WERI-Rb-1 (cell line): ENCODE measurements at regions not wholly inside any gene's neighbourhood (a gene's known extent, or its start where the extent isn't known, plus 50 kb on each side); places are given as distances from the start of the nearest gene placed in this dataset.
"Not testable (repeated sequence)": the region's sequence is repeated elsewhere in the genome, so short reads cannot be mapped to it uniquely, and the experiment has no call there.

Source experiments
- DNase-seq: peaks from one replicate; pipeline ENCODE4 v3.0.0-alpha.2; 2020
- H3K27ac ChIP-seq: fragments of 250-450 bp; sonication (Bioruptor Pico); 2 replicates; pipeline ENCODE4 v1.5.1; 2020; ENCODE audit warnings: mild to moderate bottlenecking, moderate library complexity
- H3K27me3 ChIP-seq: fragments of 250-450 bp; sonication (Bioruptor Pico); 2 replicates; pipeline ENCODE4 v1.5.1; 2021; ENCODE audit warnings: mild to moderate bottlenecking, low read depth, moderate library complexity; ENCODE audit not compliant: insufficient read depth, severe bottlenecking
- H3K36me3 ChIP-seq: fragments of 250-450 bp; sonication (Bioruptor Pico); 2 replicates; pipeline ENCODE4 v1.5.1; 2020; ENCODE audit warnings: mild to moderate bottlenecking, moderate library complexity
- H3K4me3 ChIP-seq: 2 replicates; pipeline ENCODE4 v1.5.1; 2011; ENCODE audit warnings: low read depth, mild to moderate bottlenecking, control low read depth, low read length
- H3K9me3 ChIP-seq: fragments of 250-450 bp; sonication (Bioruptor Pico); 2 replicates; pipeline ENCODE4 v1.5.1; 2021; ENCODE audit warnings: mild to moderate bottlenecking, moderate library complexity; ENCODE audit not compliant: severe bottlenecking
- CTCF ChIP-seq: IDR thresholded peaks from 2 replicates; pipeline ENCODE4 v1.5.1; 2011; ENCODE audit warnings: low read depth, mild to moderate bottlenecking, control low read depth, inconsistent platforms, low read length

DNA sequence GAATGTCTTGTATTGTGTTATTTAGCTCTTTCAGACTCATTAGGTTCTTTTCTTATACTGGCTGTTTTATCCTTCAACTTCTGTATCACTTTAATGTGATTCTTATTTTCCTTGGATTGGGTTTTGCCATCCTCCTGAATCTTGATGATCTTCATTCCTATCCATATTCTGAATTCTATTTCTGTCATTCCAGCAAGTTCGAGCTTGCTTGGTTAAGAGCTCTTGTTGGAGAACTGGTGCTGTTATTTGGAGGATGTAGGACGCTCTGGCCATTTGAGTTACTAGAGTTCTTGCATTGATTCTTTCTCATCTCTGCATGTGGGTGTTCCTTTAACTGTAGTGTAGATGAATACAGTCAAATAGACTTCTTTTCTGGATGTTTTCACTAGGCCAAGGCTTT lies 142.3 kb upstream of the SLC38A2 start:
- Histone ChIP-seq H3K36me3 (no peaks in the 10 kb centered on the region), H3K27ac (no peak overlapping the region), H3K27me3 (no peaks in the 10 kb centered on the region), H3K4me3 (no peak overlapping the region), H3K9me3 (no peaks in the 10 kb centered on the region)
- DNase-seq, result no peak
- no peak for TF ChIP-seq CTCF

- not testable (repeated sequence) for H3K36me3 ChIP-seq, H3K9me3 ChIP-seq, H3K27me3 ChIP-seq, H3K27ac ChIP-seq, H3K4me3 ChIP-seq, DNase-seq
Measured at GRCh38 chr12:46510257-46510656, 137.7 kb upstream of the SLC38A2 start.

- H3K27ac ChIP-seq, result no peak overlapping the region
- no peak for DNase-seq
Measured at GRCh38 chr12:46509135-46509534, 136.6 kb upstream of the SLC38A2 start.

GRCh38 chr12:46508651-46509050 lies 136.1 kb upstream of the SLC38A2 start:
- Histone ChIP-seq H3K9me3 (no peaks in the 10 kb centered on the region), H3K27me3 (no peaks in the 10 kb centered on the region), H3K27ac (no peak overlapping the region), H3K4me3 (no peak overlapping the region), H3K36me3 (no peaks in the 10 kb centered on the region)
- no peak for TF ChIP-seq CTCF
- DNase-seq, result no peak

More at GRCh38 chr12:46509135-46509534, 136.6 kb upstream of the SLC38A2 start:
- Histone ChIP-seq H3K4me3 (no peak overlapping the region), H3K27me3 (no peaks in the 10 kb centered on the region), H3K9me3 (no peaks in the 10 kb centered on the region), H3K36me3 (no peaks in the 10 kb centered on the region)
- TF ChIP-seq CTCF, result no peak

DNA sequence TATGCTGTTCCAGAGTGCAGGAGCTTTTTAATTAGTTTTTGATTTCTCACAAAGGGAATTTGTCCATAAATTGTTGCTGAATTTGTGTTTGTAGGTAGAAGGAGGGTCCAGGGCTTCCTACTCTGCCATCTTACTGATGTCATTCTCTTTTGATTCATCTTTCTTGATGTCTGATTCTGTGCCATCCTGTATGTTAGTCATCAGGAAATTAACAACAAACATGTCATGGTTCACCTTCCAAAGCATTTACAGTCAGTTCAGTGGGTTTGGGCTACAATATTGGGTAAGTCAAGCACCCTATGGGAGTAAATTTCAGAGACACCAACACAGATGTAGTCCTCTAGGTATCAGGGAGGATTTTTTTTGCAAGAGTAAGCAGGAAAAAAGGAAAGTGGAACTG lies 135.2 kb upstream of the SLC38A2 start:
- no peak for TF ChIP-seq CTCF
- H3K36me3 ChIP-seq, result no peaks in the 10 kb centered on the region
- H3K27me3 ChIP-seq, result no peaks in the 10 kb centered on the region
- no peaks in the 10 kb centered on the region for H3K9me3 ChIP-seq
- DNase-seq, result no peak
- no peak overlapping the region for H3K27ac ChIP-seq
- H3K4me3 ChIP-seq, result no peak overlapping the region

GRCh38 chr12:46506961-46507360 lies 134.4 kb upstream of the SLC38A2 start:
- Histone ChIP-seq H3K36me3 (no peaks in the 10 kb centered on the region), H3K4me3 (no peak overlapping the region), H3K27ac (no peak overlapping the region), H3K9me3 (no peaks in the 10 kb centered on the region), H3K27me3 (no peaks in the 10 kb centered on the region)
- no peak for DNase-seq
- no peak for TF ChIP-seq CTCF
